ENCODE measurements at regions not wholly inside any gene's neighbourhood (a gene's known extent, or its start where the extent isn't known, plus 50 kb on each side); places are given as distances from the start of the nearest gene placed in this dataset.

DNA sequence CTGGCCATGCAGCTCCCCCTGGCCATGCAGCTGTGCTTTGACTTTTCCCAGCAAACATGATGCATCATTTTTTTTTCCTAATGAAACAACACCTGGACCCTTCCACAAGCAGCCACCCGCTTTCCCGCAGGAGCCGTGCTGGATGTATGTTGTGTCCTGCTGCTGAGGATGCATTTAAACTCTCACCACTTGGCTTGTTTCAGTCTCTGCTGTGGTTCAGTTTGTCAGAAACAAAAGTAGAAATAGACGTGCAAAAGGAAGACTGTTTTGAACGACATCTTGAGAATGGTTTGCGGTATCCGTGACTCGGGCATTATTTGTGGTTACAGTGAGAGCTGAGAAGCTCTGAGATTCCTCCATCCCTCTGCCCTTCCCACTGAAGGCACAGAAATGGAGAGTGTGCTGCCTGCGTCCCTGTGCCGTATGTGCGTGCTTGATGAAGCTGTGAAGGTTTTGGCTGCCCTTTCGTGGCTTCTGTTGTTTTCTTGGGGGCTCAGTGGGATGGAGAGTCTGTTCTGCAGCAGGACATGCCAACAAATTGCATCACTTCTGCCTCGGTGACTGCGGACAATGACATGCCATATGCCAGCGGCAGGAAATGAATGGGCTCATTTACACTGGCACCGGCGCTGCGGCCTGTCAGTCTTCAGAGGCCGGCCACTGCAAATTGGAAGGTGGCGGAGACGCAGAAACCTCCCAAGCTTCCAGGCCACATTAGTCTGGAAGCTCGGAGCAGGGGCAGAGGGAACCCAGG, 417.7 kb upstream of the SALL3 start:
- Histone ChIP-seq H3K4me2 (ENCODE audit: low read length) (no peak overlapping the region), H3K36me3 (replicated peaks; ENCODE audit: low read depth, low read length) (no peaks in the 10 kb centered on the region), H3K27ac (ENCODE audit: low read length) (no peak overlapping the region), H2AFZ (ENCODE audit: low read depth, low read length) (no peak overlapping the region), H4K20me1 (ENCODE audit: insufficient read depth, low read length) (no peaks in the 10 kb centered on the region), H3K9me3 (ENCODE audit: insufficient read depth, low read length) (peaks cover 5% of the 10 kb centered on the region; the same call in 1 of the 2 replicates), H3K79me2 (ENCODE audit: low read length) (no peaks in the 10 kb centered on the region), H3K4me3 (ENCODE audit: low read length) (no peak overlapping the region), H3K27me3 (ENCODE audit: low read depth, low read length) (no peaks in the 10 kb centered on the region), H3K4me1 (ENCODE audit: low read length) (no peaks in the 10 kb centered on the region), H3K9ac (ENCODE audit: low read length) (no peak overlapping the region)
- TF ChIP-seq, protein P1, sequence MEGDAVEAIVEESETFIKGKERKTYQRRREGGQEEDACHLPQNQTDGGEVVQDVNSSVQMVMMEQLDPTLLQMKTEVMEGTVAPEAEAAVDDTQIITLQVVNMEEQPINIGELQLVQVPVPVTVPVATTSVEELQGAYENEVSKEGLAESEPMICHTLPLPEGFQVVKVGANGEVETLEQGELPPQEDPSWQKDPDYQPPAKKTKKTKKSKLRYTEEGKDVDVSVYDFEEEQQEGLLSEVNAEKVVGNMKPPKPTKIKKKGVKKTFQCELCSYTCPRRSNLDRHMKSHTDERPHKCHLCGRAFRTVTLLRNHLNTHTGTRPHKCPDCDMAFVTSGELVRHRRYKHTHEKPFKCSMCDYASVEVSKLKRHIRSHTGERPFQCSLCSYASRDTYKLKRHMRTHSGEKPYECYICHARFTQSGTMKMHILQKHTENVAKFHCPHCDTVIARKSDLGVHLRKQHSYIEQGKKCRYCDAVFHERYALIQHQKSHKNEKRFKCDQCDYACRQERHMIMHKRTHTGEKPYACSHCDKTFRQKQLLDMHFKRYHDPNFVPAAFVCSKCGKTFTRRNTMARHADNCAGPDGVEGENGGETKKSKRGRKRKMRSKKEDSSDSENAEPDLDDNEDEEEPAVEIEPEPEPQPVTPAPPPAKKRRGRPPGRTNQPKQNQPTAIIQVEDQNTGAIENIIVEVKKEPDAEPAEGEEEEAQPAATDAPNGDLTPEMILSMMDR (IDR thresholded peaks at IDR 0.05; ENCODE audit: low read depth, low read length) = no peak
- TF ChIP-seq EZH2phosphoT487 (IDR thresholded peaks at IDR 0.05; ENCODE audit: low read depth) = no peak

GRCh38 chr18:78562531-78562961, 417.1 kb upstream of the SALL3 start:
- Histone ChIP-seq H3K27me3 (ENCODE audit: low read depth, low read length) (no peaks in the 10 kb centered on the region), H3K4me2 (ENCODE audit: low read length) (no peak overlapping the region), H3K4me3 (ENCODE audit: low read length) (no peak overlapping the region), H3K4me1 (ENCODE audit: low read length) (no peaks in the 10 kb centered on the region), H3K9ac (ENCODE audit: low read length) (no peak overlapping the region), H3K9me3 (ENCODE audit: insufficient read depth, low read length) (peaks cover 5% of the 10 kb centered on the region; the same call in 1 of the 2 replicates), H3K79me2 (ENCODE audit: low read length) (no peaks in the 10 kb centered on the region), H3K27ac (ENCODE audit: low read length) (no peak overlapping the region), H3K36me3 (replicated peaks; ENCODE audit: low read depth, low read length) (no peaks in the 10 kb centered on the region), H2AFZ (ENCODE audit: low read depth, low read length) (no peak overlapping the region), H4K20me1 (ENCODE audit: insufficient read depth, low read length) (no peaks in the 10 kb centered on the region)
- TF ChIP-seq, protein P1 (IDR thresholded peaks at IDR 0.05; ENCODE audit: low read depth, low read length) = no peak
- TF ChIP-seq EZH2phosphoT487 (IDR thresholded peaks at IDR 0.05; ENCODE audit: low read depth) = no peak

- H2AFZ ChIP-seq (ENCODE audit: low read depth, low read length) = no peak overlapping the region
- H3K27me3 ChIP-seq (ENCODE audit: low read depth, low read length) = no peaks in the 10 kb centered on the region
- H3K9me3 ChIP-seq (ENCODE audit: insufficient read depth, low read length) = peaks cover 5% of the 10 kb centered on the region; the same call in 1 of the 2 replicates
- no peak overlapping the region for H3K9ac ChIP-seq (ENCODE audit: low read length)
- H3K79me2 ChIP-seq (ENCODE audit: low read length) = no peaks in the 10 kb centered on the region
- H3K36me3 ChIP-seq (replicated peaks; ENCODE audit: low read depth, low read length) = no peaks in the 10 kb centered on the region
- H3K4me1 ChIP-seq (ENCODE audit: low read length) = no peaks in the 10 kb centered on the region
- H4K20me1 ChIP-seq (ENCODE audit: insufficient read depth, low read length) = no peaks in the 10 kb centered on the region
- no peak overlapping the region for H3K4me2 ChIP-seq (ENCODE audit: low read length)
- TF ChIP-seq EZH2phosphoT487 (IDR thresholded peaks at IDR 0.05; ENCODE audit: low read depth) = no peak
- TF ChIP-seq, protein P1 (IDR thresholded peaks at IDR 0.05; ENCODE audit: low read depth, low read length) = no peak
- H3K27ac ChIP-seq (ENCODE audit: low read length) = no peak overlapping the region
- H3K4me3 ChIP-seq (ENCODE audit: low read length) = no peak overlapping the region
These were observed 416.5 kb upstream of the SALL3 start for GRCh38 chr18:78563110-78563509.

- H3K9ac ChIP-seq (ENCODE audit: low read length) = no peak overlapping the region
- no peak for TF ChIP-seq EZH2phosphoT487 (IDR thresholded peaks at IDR 0.05; ENCODE audit: low read depth)
- TF ChIP-seq, protein P1 (IDR thresholded peaks at IDR 0.05; ENCODE audit: low read depth, low read length) = no peak
These were observed 415.6 kb upstream of the SALL3 start for GRCh38 chr18:78564030-78564429.

More at GRCh38 chr18:78564030-78564429, 415.6 kb upstream of the SALL3 start:
- H3K36me3 ChIP-seq (replicated peaks; ENCODE audit: low read depth, low read length) = no peaks in the 10 kb centered on the region
- peaks cover 5% of the 10 kb centered on the region; the same call in 1 of the 2 replicates for H3K9me3 ChIP-seq (ENCODE audit: insufficient read depth, low read length)
- no peak overlapping the region for H3K4me2 ChIP-seq (ENCODE audit: low read length)
- H3K79me2 ChIP-seq (ENCODE audit: low read length) = no peaks in the 10 kb centered on the region
- H3K27me3 ChIP-seq (ENCODE audit: low read depth, low read length) = no peaks in the 10 kb centered on the region
- H3K4me3 ChIP-seq (ENCODE audit: low read length) = no peak overlapping the region
- no peaks in the 10 kb centered on the region for H3K4me1 ChIP-seq (ENCODE audit: low read length)
- H2AFZ ChIP-seq (ENCODE audit: low read depth, low read length) = no peak overlapping the region
- H4K20me1 ChIP-seq (ENCODE audit: insufficient read depth, low read length) = no peaks in the 10 kb centered on the region
- H3K27ac ChIP-seq (ENCODE audit: low read length) = no peak overlapping the region
